GM12878 (cell line): ENCODE measurements at regions not wholly inside any gene's neighbourhood (a gene's known extent, or its start where the extent isn't known, plus 50 kb on each side); places are given as distances from the start of the nearest gene placed in this dataset.

Source experiments
- CBX3 ChIP-seq: fragments of 200-600 bp; sonication (generic); IDR thresholded peaks from 2 replicates; pipeline ENCODE4 v1.6.1; 2016; ENCODE audit warnings: low read depth, borderline replicate concordance
- NBN ChIP-seq: fragments of 450-650 bp; IDR thresholded peaks from 2 replicates; pipeline ENCODE4 v1.6.1; 2016
- PAX5 ChIP-seq: IDR thresholded peaks from 2 replicates; pipeline ENCODE4 v1.6.1; 2011; ENCODE audit warnings: low read depth, low read length, borderline replicate concordance
- SRF ChIP-seq, 2 experiments: IDR thresholded peaks; 2 replicates each; pipeline ENCODE4 v1.6.1; 2011; ENCODE audit warnings: low read depth in 2 of 2, low read length in 2 of 2, mild to moderate bottlenecking in 1 of 2, moderate library complexity in 1 of 2
- ZNF274 ChIP-seq: IDR thresholded peaks from one replicate; pipeline ENCODE4 v1.8.0; 2011; ENCODE audit not compliant: insufficient read length, insufficient read depth
- TF ChIP-seq, protein P1 (sequence below): fragments of 450-650 bp; formaldehyde crosslinking; IDR thresholded peaks from 2 replicates; pipeline ENCODE4 v1.4.0; 2020; ENCODE audit warnings: mild to moderate bottlenecking, moderate library complexity
- TF ChIP-seq, protein P2 (sequence below): IDR thresholded peaks from 2 replicates; pipeline ENCODE4 v1.6.1; 2011; ENCODE audit warnings: low read depth, mild to moderate bottlenecking, low read length, moderate library complexity, borderline replicate concordance; ENCODE audit errors: extremely low read depth
- TF ChIP-seq, protein P3 (sequence below): fragments of 450-650 bp; formaldehyde crosslinking; IDR thresholded peaks from 2 replicates; pipeline ENCODE4 v1.4.0; 2022; ENCODE audit warnings: mild to moderate bottlenecking, moderate library complexity

GRCh38 chr17:52732841-52733240, 574.3 kb upstream of the CA10 start (continued):
- TF ChIP-seq, protein P1, sequence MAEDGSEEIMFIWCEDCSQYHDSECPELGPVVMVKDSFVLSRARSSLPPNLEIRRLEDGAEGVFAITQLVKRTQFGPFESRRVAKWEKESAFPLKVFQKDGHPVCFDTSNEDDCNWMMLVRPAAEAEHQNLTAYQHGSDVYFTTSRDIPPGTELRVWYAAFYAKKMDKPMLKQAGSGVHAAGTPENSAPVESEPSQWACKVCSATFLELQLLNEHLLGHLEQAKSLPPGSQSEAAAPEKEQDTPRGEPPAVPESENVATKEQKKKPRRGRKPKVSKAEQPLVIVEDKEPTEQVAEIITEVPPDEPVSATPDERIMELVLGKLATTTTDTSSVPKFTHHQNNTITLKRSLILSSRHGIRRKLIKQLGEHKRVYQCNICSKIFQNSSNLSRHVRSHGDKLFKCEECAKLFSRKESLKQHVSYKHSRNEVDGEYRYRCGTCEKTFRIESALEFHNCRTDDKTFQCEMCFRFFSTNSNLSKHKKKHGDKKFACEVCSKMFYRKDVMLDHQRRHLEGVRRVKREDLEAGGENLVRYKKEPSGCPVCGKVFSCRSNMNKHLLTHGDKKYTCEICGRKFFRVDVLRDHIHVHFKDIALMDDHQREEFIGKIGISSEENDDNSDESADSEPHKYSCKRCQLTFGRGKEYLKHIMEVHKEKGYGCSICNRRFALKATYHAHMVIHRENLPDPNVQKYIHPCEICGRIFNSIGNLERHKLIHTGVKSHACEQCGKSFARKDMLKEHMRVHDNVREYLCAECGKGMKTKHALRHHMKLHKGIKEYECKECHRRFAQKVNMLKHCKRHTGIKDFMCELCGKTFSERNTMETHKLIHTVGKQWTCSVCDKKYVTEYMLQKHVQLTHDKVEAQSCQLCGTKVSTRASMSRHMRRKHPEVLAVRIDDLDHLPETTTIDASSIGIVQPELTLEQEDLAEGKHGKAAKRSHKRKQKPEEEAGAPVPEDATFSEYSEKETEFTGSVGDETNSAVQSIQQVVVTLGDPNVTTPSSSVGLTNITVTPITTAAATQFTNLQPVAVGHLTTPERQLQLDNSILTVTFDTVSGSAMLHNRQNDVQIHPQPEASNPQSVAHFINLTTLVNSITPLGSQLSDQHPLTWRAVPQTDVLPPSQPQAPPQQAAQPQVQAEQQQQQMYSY (CRISPR knock-in tag): no peak
- TF ChIP-seq SRF (IDR thresholded peaks at IDR 0.05; ENCODE audit: low read depth in 2 of 2, low read length in 2 of 2): no peak
- no peak for TF ChIP-seq NBN
- TF ChIP-seq, protein P2, sequence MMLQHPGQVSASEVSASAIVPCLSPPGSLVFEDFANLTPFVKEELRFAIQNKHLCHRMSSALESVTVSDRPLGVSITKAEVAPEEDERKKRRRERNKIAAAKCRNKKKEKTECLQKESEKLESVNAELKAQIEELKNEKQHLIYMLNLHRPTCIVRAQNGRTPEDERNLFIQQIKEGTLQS: no peak
- no peak for TF ChIP-seq PAX5
- no peak for TF ChIP-seq CBX3
- TF ChIP-seq, protein P3, sequence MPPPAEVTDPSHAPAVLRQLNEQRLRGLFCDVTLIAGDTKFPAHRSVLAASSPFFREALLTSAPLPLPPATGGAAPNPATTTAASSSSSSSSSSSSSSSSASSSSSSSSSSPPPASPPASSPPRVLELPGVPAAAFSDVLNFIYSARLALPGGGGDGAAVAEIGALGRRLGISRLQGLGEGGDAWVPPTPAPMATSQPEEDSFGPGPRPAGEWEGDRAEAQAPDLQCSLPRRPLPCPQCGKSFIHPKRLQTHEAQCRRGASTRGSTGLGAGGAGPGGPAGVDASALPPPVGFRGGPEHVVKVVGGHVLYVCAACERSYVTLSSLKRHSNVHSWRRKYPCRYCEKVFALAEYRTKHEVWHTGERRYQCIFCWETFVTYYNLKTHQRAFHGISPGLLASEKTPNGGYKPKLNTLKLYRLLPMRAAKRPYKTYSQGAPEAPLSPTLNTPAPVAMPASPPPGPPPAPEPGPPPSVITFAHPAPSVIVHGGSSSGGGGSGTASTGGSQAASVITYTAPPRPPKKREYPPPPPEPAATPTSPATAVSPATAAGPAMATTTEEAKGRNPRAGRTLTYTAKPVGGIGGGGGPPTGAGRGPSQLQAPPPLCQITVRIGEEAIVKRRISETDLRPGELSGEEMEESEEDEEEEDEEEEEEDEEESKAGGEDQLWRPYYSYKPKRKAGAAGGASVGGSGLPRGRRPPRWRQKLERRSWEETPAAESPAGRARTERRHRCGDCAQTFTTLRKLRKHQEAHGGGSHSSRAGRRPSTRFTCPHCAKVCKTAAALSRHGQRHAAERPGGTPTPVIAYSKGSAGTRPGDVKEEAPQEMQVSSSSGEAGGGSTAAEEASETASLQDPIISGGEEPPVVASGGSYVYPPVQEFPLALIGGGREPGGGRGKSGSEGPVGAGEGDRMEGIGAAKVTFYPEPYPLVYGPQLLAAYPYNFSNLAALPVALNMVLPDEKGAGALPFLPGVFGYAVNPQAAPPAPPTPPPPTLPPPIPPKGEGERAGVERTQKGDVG (CRISPR knock-in tag): no peak
- no peak for TF ChIP-seq ZNF274
